ENCODE measurements at regions not wholly inside any gene's neighbourhood (a gene's known extent, or its start where the extent isn't known, plus 50 kb on each side); places are given as distances from the start of the nearest gene placed in this dataset.
"Not testable (repeated sequence)": the region's sequence is repeated elsewhere in the genome, so short reads cannot be mapped to it uniquely, and the experiment has no call there.

DNA sequence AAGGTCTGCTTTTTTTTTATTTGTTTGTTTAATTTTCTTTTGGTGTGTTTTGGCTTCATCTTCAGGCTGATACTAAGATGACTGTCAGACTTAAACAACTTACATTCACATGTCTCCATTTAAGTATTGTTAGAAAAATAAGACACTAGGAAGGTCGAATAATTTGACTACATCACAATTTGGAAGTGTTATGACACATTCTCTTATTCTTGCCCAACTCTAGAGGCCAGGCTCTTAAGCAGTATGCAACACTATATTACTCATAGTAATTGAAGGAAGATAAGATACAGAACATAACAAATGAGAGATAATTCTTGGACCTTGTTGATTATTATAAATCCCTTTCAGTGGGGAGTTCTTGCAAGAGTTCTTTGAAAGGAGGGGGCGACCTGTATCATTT is 295.3 kb upstream of the COL3A1 start:
- Histone ChIP-seq H3K4me3 (no peak overlapping the region), H3K27ac (no peak overlapping the region), H3K4me1 (replicated peaks in 1 of 2) (no peaks in the 10 kb centered on the region)
- ATAC-seq (replicated peaks in 6 of 8): peak in 1 of 8 experiments; percentile 38
- in situ Hi-C loops (cut with MboI; ENCODE audit: low pct_unique_long_range_greater_than_20kb in 2 of 9, low sequenced_read_pairs in 9 of 9, unreplicated experiment in 9 of 9): no loop called here
- WGBS, 10 experiments: 40 to 100% (median 71%) methylated on average over 1 to 2 of the region's 2 CpGs

DNA sequence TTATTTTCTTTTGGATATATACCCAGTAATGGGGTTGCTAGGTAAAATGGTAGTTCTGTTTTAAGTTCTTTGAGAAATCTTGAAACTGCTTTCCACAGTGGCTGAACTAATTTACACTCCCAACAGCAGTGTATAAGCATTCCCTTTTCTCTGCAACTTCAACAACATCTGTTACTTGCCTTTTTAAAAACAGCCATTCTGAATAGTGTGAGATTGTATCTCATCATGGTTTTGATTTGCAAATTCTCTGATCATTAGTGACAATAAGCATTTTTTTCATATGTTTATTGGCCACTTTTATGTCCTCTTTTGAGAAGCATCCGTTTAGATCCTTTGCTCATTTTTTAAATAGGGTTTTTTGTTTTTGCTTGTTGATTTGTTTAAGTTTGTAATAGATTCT is 291.3 kb upstream of the COL3A1 start:
- in situ Hi-C loops (cut with MboI; ENCODE audit: low pct_unique_long_range_greater_than_20kb in 2 of 9, low sequenced_read_pairs in 9 of 9, unreplicated experiment in 9 of 9): no loop called here
- 9 to 83% (median 30%) methylated on average over 1 of the region's 1 CpG; no CpG with 5 or more reads in 1 of the 10 experiments for WGBS, 10 experiments
- ATAC-seq (replicated peaks in 6 of 8): peak in 1 of 8 experiments; percentile 63

DNA sequence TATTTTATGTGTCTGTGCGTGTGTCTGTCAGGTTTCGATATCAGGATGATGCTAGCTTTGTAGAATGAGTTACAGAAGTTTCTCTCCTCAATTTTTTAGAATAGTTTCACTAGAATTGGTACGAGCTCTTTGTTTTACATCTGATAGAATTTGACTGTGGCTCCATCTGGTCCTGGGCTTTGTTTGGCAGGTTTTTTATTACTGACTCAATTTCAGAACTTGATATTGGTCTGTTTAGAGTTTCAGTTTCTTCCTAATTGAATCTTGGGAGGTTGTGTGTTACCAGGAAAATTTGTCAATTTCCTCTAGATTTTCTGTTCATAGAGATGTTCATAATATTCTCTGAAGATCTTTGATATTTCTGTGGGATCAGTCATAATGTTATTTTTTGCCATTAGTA is 289.4 kb upstream of the COL3A1 start:
- Histone ChIP-seq H3K4me1 (replicated peaks in 1 of 2) (no peaks in the 10 kb centered on the region), H3K27ac (no peak overlapping the region), H3K4me3 (no peak overlapping the region)
- in situ Hi-C loops (cut with MboI; ENCODE audit: low pct_unique_long_range_greater_than_20kb in 2 of 9, low sequenced_read_pairs in 9 of 9, unreplicated experiment in 9 of 9): no loop called here
- ATAC-seq (replicated peaks in 6 of 8): no peak
- WGBS, 10 experiments: 26 to 91% (median 86%) methylated on average over 3 of the region's 3 CpGs; no CpG with 5 or more reads in 1 of the 10 experiments

More for the DNA sequence above, 291.3 kb upstream of the COL3A1 start:
- Histone ChIP-seq H3K4me3 (no peak overlapping the region), H3K4me1 (replicated peaks in 1 of 2) (no peaks in the 10 kb centered on the region), H3K27ac (no peak overlapping the region)

DNA sequence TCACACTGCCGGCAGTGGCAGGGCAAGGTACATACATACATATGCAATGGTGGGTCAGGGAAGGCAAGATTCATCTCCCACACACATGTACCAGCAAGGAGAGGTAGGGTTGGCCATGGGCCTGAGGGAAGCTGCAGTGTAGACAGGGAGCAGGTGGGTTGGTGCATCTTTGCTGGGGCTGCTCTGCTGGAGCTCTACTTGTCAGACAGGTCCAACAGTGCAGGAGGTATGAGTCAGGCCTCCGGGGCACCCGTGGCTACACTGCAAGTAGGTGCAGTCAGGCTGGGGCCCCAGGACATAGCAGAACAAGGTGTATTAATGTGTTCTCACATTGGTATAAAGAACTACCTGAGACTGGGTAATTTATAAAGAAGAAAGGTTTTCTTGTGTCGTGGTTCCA is 281.1 kb upstream of the COL3A1 start:
- WGBS, 10 experiments: 83 to 100% (median 100%) methylated on average over 1 to 4 of the region's 4 CpGs; no CpG with 5 or more reads in 4 of the 10 experiments
- Histone ChIP-seq H3K4me3 (no peak overlapping the region), H3K27ac (no peak overlapping the region), H3K4me1 (replicated peaks in 1 of 2) (no peaks in the 10 kb centered on the region)
- in situ Hi-C loops (cut with MboI; ENCODE audit: low pct_unique_long_range_greater_than_20kb in 2 of 9, low sequenced_read_pairs in 9 of 9, unreplicated experiment in 9 of 9): no loop called here
- no peak for ATAC-seq (replicated peaks in 6 of 8)

DNA sequence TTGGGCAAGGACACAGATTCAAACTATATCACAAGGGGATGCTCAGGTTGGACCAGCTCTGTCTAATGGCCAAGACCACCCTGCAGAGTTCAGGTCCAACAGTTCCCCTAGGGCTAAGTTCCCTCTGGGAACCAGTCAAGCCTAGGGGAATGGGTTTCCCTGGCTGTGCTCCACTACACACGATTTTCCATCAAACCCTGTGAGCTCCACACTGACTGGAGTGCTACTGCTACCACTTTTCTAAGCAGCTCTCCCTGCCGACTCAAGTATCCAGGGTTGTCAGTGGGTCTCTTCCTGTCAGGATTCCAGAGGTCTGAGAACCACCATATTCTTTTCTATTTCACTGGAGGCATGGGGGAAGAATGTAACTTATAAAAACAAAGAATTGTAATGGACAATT is 280.4 kb upstream of the COL3A1 start:
- no peaks in the 10 kb centered on the region for H3K4me1 ChIP-seq (replicated peaks in 1 of 2)
- H3K4me3 ChIP-seq: no peak overlapping the region
- ATAC-seq (replicated peaks in 6 of 8): no peak
- H3K27ac ChIP-seq: no peak overlapping the region
- 50 to 80% (median 66%) methylated on average over 1 to 2 of the region's 2 CpGs; no CpG with 5 or more reads in 6 of the 10 experiments for WGBS, 10 experiments
- in situ Hi-C loops (cut with MboI; ENCODE audit: low pct_unique_long_range_greater_than_20kb in 2 of 9, low sequenced_read_pairs in 9 of 9, unreplicated experiment in 9 of 9): no loop called here

DNA sequence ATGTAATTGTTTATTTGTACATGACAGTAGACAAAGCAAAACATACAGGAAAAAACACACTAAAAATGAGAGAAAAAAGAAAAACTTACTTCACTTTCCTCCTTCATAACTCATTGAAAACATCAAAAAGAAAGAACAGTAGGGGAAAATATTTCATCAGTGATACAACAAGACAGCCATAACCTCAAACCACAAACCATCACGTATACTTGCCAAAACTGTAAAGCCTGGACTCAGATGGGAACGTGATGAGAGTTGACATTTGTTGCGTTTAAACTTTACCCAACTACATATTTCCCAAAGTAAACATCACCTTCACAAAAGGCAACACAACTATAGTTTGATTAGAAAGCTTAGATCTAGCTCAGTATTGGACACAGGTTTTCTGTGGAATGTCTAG is 278.2 kb upstream of the COL3A1 start:
- ATAC-seq (replicated peaks in 6 of 8): no peak
- H3K27ac ChIP-seq: no peak overlapping the region
- 3 to 95% (median 79%) methylated on average over 2 to 3 of the region's 3 CpGs; no CpG with 5 or more reads in 1 of the 10 experiments for WGBS, 10 experiments
- in situ Hi-C loops (cut with MboI; ENCODE audit: low pct_unique_long_range_greater_than_20kb in 2 of 9, low sequenced_read_pairs in 9 of 9, unreplicated experiment in 9 of 9): no loop called here
- no peaks in the 10 kb centered on the region for H3K4me1 ChIP-seq (replicated peaks in 1 of 2)
- no peak overlapping the region for H3K4me3 ChIP-seq

DNA sequence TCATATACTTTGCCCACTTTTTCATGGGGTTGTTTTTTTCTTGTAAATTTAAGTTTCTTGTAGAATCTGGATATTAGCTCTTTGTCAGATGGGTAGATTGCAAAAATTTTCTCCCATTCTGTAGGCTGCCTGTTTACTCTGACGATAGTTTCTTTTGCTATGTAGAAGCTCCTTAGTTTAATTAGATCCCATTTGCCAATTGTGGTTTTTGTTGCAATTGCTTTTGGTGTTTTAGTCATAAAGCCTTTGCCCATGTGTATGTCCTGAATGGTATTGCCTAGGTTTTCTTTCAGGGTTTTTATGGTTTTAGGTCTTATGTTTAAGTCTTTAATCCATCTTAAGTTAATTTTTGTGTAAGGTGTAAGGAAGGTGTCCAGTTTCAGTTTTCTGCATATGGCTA is 276.0 kb upstream of the COL3A1 start:
- ATAC-seq (replicated peaks in 6 of 8); in situ Hi-C loops (cut with MboI; ENCODE audit: low pct_unique_long_range_greater_than_20kb in 2 of 9, low sequenced_read_pairs in 9 of 9, unreplicated experiment in 9 of 9): not testable (repeated sequence)
- 43 to 100% (median 83%) methylated on average over 1 of the region's 1 CpG; no CpG with 5 or more reads in 3 of the 10 experiments for WGBS, 10 experiments

DNA sequence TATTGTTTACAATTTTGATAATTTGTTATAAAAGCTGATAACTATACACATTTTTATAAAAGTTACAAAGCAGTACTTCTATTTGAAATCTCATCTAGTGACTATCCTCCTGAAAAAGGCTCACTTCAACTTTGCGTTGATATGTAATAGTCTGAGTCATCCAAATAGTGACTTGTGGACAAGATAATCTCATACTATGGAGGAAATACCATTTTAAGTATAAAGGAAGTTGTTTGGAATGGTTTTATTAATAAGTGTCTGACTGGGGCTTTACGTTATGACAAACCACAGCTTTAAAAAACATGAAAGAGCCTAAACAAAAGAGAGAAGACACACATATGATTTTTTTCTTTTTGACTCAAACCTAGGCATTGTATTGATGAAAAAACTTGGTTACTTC is 272.3 kb upstream of the COL3A1 start:
- Histone ChIP-seq H3K27ac (no peak overlapping the region), H3K4me3 (no peak overlapping the region), H3K4me1 (replicated peaks in 1 of 2) (no peaks in the 10 kb centered on the region)
- in situ Hi-C loops (cut with MboI; ENCODE audit: low pct_unique_long_range_greater_than_20kb in 2 of 9, low sequenced_read_pairs in 9 of 9, unreplicated experiment in 9 of 9): no loop called here
- no peak for ATAC-seq (replicated peaks in 6 of 8)
- WGBS, 10 experiments: 43 to 100% (median 71%) methylated on average over 1 to 2 of the region's 2 CpGs; no CpG with 5 or more reads in 1 of the 10 experiments

More for the DNA sequence above, 276.0 kb upstream of the COL3A1 start:
- H3K27ac ChIP-seq; H3K4me1 ChIP-seq (replicated peaks in 1 of 2); H3K4me3 ChIP-seq: not testable (repeated sequence)

DNA sequence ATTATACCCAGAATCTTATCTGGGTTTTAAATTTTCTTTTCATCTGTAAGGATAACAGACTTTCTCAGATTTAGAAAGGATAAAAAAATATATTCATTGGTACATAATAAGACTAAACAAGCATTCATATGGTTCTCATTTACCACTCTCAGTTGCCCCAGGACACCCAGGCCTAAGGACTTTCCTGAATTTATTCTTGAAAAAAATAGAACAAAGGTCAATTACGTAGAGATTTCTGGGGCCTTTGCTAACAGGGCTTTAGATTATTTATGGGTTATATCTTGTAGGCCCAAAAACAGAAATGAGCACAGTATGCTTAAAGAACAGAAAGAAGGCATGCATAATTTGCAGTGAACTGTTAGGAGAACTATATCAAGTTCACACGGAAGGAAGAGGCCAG is 269.0 kb upstream of the COL3A1 start:
- no peak for ATAC-seq (replicated peaks in 6 of 8)
- Histone ChIP-seq H3K27ac (no peak overlapping the region), H3K4me3 (no peak overlapping the region), H3K4me1 (replicated peaks in 1 of 2) (no peaks in the 10 kb centered on the region)
- 0 to 100% (median 81%) methylated on average over 1 to 2 of the region's 2 CpGs for WGBS, 10 experiments
- in situ Hi-C loops (cut with MboI; ENCODE audit: low pct_unique_long_range_greater_than_20kb in 2 of 9, low sequenced_read_pairs in 9 of 9, unreplicated experiment in 9 of 9): no loop called here

DNA sequence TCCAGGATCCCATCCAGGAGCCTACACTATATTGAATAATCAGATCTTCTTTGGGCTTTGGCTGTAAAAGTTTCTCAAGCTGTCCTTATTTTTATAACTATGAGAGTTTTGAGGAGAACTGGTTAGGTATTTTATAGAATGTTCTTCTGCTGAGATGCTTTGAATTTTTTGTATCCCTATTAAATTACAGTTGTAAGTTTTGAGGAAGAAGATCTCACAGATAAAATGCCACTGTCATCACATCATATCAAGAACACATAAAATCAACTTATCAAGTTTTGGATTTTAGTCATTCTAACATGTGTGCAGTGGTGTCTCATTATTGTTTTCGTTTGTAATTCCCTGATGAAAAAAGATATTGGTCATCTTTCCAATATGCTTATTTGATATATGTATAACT is 260.2 kb upstream of the COL3A1 start:
- no peak for ATAC-seq (replicated peaks in 6 of 8)
- Histone ChIP-seq H3K27ac (no peak overlapping the region), H3K4me1 (replicated peaks in 1 of 2) (no peaks in the 10 kb centered on the region), H3K4me3 (no peak overlapping the region)
- WGBS, 10 experiments: 63 to 100% (median 89%) methylated on average over 1 of the region's 1 CpG; no CpG with 5 or more reads in 3 of the 10 experiments
- in situ Hi-C loops (cut with MboI; ENCODE audit: low pct_unique_long_range_greater_than_20kb in 2 of 9, low sequenced_read_pairs in 9 of 9, unreplicated experiment in 9 of 9): no loop called here

DNA sequence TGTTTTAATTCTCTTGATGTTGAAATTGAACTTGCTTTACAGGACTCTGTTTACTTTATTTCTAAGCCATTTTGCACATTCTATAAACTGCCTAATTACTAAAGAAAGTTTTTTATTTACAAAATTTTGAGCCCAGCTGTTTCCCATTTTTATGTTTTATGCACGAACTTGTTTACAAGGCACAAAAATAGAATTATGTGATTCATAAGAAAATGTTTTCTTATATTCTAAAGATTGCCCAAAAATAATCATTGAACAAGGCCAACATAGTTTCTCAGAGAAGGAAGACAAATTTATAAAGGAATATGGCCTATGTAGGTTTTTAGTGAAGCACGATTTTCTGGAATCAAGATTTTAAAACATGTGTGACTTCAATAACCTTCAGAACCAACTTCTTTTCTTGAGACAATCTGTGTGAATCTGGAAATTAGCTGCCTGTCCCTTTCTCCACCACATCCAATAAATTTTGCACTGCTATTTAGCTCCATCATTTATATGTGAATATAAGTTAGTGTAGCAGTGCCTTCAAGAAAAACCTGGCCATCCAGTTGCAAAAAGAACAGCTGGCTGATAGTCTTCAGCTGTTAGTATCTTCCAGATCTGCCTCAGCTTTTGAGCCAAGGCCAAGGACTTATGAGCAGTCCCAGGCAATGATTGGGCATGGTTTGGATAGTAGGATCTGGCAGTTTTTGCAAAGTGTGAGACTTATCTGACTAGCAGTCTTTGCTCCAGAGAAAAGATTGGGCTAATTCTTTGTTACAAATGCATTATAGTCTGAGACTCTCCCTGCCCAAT is 253.2 kb upstream of the COL3A1 start:
- H3K4me1 ChIP-seq (replicated peaks in 1 of 2): no peaks in the 10 kb centered on the region
- H3K27ac ChIP-seq: no peak overlapping the region
- 11 to 96% (median 79%) methylated on average over 2 of the region's 2 CpGs; no CpG with 5 or more reads in 1 of the 10 experiments for WGBS, 10 experiments
- no peak for ATAC-seq (replicated peaks in 6 of 8)
- in situ Hi-C loops (cut with MboI; ENCODE audit: low pct_unique_long_range_greater_than_20kb in 2 of 9, low sequenced_read_pairs in 9 of 9, unreplicated experiment in 9 of 9): no loop called here
- no peak overlapping the region for H3K4me3 ChIP-seq

DNA sequence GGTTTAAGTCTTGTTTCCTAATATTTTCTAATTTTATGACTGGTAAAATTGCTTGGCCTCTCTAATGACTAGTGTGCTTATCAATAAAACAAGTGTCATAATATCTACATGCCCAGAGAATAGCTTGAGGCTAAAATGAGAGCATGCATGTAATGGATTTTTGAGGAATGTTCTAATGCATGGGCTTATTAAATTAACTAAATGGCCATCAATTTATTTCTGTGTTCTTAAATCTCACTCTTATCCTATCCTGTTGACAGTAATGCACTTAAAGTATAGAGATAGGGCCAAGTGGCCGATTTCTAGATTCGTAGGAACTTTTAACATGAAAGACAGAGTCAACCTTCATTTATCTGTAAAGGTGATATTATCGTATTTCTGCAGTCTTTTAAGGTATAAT is 252.4 kb upstream of the COL3A1 start:
- Histone ChIP-seq H3K4me1 (replicated peaks in 1 of 2) (no peaks in the 10 kb centered on the region), H3K4me3 (no peak overlapping the region), H3K27ac (no peak overlapping the region)
- ATAC-seq (replicated peaks in 6 of 8): no peak
- in situ Hi-C loops (cut with MboI; ENCODE audit: low pct_unique_long_range_greater_than_20kb in 2 of 9, low sequenced_read_pairs in 9 of 9, unreplicated experiment in 9 of 9): no loop called here
- WGBS, 10 experiments: 72 to 100% (median 92%) methylated on average over 1 to 3 of the region's 3 CpGs; no CpG with 5 or more reads in 1 of the 10 experiments

DNA sequence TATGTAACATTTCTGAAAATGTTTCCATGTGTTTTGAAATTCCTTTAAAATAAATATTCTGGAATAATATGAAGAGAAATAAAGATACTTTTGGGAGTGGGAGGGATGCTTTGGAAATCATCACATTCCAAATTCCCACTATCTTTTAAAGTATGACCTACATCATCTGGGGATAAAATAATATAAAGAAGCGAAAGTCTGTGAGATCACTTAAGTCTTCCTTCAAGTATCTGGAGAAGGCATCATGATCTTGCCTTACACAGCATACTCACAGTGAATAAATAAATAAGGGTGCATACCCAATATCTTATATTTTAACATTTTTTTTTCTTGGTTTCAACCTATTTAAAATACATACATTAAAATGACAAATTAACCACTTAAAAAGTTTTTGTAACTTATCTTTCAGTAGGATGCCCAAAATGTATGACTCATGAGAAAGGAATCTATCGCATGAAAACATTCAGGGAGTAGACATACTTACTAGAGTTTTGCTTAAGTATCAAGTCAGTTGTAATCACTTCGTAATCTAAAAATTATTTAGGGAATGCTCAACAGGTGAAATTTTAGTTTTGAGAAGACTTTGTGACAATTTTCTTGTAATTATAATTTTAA is 248.3 kb upstream of the COL3A1 start:
- no peaks in the 10 kb centered on the region for H3K4me1 ChIP-seq (replicated peaks in 1 of 2)
- no peak for ATAC-seq (replicated peaks in 6 of 8)
- WGBS, 10 experiments: 34 to 67% (median 63%) methylated on average over 3 of the region's 3 CpGs
- in situ Hi-C loops (cut with MboI; ENCODE audit: low pct_unique_long_range_greater_than_20kb in 2 of 9, low sequenced_read_pairs in 9 of 9, unreplicated experiment in 9 of 9): no loop called here
- H3K4me3 ChIP-seq: no peak overlapping the region
- no peak overlapping the region for H3K27ac ChIP-seq
